ENCODE measurements at regions not wholly inside any gene's neighbourhood (a gene's known extent, or its start where the extent isn't known, plus 50 kb on each side); places are given as distances from the start of the nearest gene placed in this dataset.
A peak's percentile ranks its signal among the peaks of the same experiment; 100 is the strongest.

GRCh38 chr2:144328938-144329337 is 191.0 kb downstream of the ZEB2 start:
- H3K4me1 Mint-ChIP-seq: peaks cover 57% of the 10 kb centered on the region
- H3K36me3 Mint-ChIP-seq (ENCODE audit: low read depth): peaks cover 3% of the 10 kb centered on the region
- TF ChIP-seq, protein P1, sequence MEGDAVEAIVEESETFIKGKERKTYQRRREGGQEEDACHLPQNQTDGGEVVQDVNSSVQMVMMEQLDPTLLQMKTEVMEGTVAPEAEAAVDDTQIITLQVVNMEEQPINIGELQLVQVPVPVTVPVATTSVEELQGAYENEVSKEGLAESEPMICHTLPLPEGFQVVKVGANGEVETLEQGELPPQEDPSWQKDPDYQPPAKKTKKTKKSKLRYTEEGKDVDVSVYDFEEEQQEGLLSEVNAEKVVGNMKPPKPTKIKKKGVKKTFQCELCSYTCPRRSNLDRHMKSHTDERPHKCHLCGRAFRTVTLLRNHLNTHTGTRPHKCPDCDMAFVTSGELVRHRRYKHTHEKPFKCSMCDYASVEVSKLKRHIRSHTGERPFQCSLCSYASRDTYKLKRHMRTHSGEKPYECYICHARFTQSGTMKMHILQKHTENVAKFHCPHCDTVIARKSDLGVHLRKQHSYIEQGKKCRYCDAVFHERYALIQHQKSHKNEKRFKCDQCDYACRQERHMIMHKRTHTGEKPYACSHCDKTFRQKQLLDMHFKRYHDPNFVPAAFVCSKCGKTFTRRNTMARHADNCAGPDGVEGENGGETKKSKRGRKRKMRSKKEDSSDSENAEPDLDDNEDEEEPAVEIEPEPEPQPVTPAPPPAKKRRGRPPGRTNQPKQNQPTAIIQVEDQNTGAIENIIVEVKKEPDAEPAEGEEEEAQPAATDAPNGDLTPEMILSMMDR (conservative IDR thresholded peaks at IDR 0.05): no peak
- peaks cover 3% of the 10 kb centered on the region for H3K9me3 Mint-ChIP-seq
- H3K4me3 Mint-ChIP-seq: peak overlapping the region; percentile 19
- DNase-seq (ENCODE audit: low read depth, low spot score): no peak
- no peak overlapping the region for H3K27ac Mint-ChIP-seq (ENCODE audit: unreplicated experiment)
- H3K27me3 Mint-ChIP-seq (ENCODE audit: low read depth): peaks cover 2% of the 10 kb centered on the region

DNA sequence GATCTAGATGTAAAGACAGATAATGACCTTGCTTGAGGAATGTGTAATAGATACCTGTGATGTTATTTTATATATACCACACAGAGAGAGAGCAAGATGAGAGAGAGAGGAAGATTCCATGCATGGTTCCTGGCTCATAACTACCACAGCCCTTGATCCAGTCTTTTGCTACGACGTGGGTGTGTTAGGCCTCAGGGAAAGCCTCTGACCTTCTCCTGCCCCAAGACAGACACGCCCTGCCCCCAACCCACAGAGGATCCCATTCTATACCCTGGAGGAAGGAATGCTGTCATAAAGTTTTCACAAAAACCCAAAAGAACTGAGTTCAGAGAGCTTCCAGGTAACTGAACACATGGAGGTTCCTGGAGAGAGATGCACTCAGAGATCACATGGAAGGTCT is 193.1 kb downstream of the ZEB2 start:
- Mint-ChIP-seq H3K36me3 (ENCODE audit: low read depth) (peaks cover 8% of the 10 kb centered on the region), H3K9me3 (peaks cover 6% of the 10 kb centered on the region), H3K4me1 (peaks cover 42% of the 10 kb centered on the region), H3K4me3 (no peak overlapping the region), H3K27me3 (ENCODE audit: low read depth) (no peaks in the 10 kb centered on the region), H3K27ac (ENCODE audit: unreplicated experiment) (no peak overlapping the region)
- DNase-seq (ENCODE audit: low read depth, low spot score): no peak
- TF ChIP-seq, protein P1 (conservative IDR thresholded peaks at IDR 0.05): no peak

- no peak for DNase-seq (ENCODE audit: low read depth, low spot score)
- H3K27ac Mint-ChIP-seq (ENCODE audit: unreplicated experiment): peak overlapping the region; percentile 29
- no peaks in the 10 kb centered on the region for H3K27me3 Mint-ChIP-seq (ENCODE audit: low read depth)
- peaks cover 29% of the 10 kb centered on the region for H3K4me1 Mint-ChIP-seq
- no peak overlapping the region for H3K4me3 Mint-ChIP-seq
- peaks cover 12% of the 10 kb centered on the region for H3K9me3 Mint-ChIP-seq
- H3K36me3 Mint-ChIP-seq (ENCODE audit: low read depth): peaks cover 19% of the 10 kb centered on the region
- TF ChIP-seq, protein P1 (conservative IDR thresholded peaks at IDR 0.05): no peak
These were observed 194.8 kb downstream of the ZEB2 start for GRCh38 chr2:144325086-144325485.

DNA sequence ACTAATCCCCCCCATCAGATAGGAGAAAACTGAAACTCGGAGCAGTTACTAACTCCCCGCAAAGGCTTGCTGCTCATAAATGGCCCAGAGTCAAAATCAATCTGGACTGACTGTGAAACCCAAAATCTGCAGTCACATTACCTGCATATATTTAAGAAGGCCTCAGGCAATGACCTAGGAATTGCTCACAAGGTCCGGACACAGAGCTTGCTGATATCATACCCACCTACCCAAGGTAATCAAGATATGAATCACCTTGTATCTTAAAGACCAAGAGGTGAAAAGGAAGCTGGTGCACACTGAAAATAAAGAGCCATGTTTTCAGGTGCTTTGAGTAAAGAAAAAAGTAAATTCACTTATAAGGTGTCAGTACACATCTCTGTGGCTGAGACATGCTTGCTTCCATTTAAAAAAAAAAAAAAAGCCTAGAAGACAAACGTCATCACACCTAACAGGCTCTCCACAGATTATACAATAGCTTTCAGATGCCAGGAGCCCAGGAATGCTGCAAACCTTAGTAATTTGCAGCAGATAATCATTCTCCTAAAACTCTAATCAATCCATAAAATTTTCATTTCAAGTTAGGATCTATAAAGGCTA is 195.4 kb downstream of the ZEB2 start:
- Mint-ChIP-seq H3K9me3 (peaks cover 12% of the 10 kb centered on the region), H3K27me3 (ENCODE audit: low read depth) (no peaks in the 10 kb centered on the region), H3K4me1 (peaks cover 23% of the 10 kb centered on the region), H3K4me3 (no peak overlapping the region), H3K36me3 (ENCODE audit: low read depth) (peaks cover 19% of the 10 kb centered on the region), H3K27ac (ENCODE audit: unreplicated experiment) (no peak overlapping the region)
- TF ChIP-seq, protein P1 (conservative IDR thresholded peaks at IDR 0.05): no peak
- DNase-seq (ENCODE audit: low read depth, low spot score): no peak

- peaks cover 22% of the 10 kb centered on the region for H3K4me1 Mint-ChIP-seq
- TF ChIP-seq, protein P1 (conservative IDR thresholded peaks at IDR 0.05): no peak
- H3K4me3 Mint-ChIP-seq: no peak overlapping the region
- DNase-seq (ENCODE audit: low read depth, low spot score): no peak
- H3K9me3 Mint-ChIP-seq: peaks cover 12% of the 10 kb centered on the region
- H3K27me3 Mint-ChIP-seq (ENCODE audit: low read depth): no peaks in the 10 kb centered on the region
- H3K36me3 Mint-ChIP-seq (ENCODE audit: low read depth): peaks cover 19% of the 10 kb centered on the region
- H3K27ac Mint-ChIP-seq (ENCODE audit: unreplicated experiment): no peak overlapping the region
These were observed 196.0 kb downstream of the ZEB2 start for GRCh38 chr2:144323946-144324345.

All from neural crest cell (in vitro differentiated cells).